ENCODE measurements at regions not wholly inside any gene's neighbourhood (a gene's known extent, or its start where the extent isn't known, plus 50 kb on each side); places are given as distances from the start of the nearest gene placed in this dataset.

- TF ChIP-seq POLR2AphosphoS5 (IDR thresholded peaks at IDR 0.05), result no peak
- TF ChIP-seq CTCF (IDR thresholded peaks at IDR 0.05), result no peak
Observed at GRCh38 chr2:33946193-33946592, 347.1 kb upstream of the FAM98A start.

Data from prostate gland (tissue), 2 donors.